GM18873 (cell line): ENCODE measurements at regions not wholly inside any gene's neighbourhood (a gene's known extent, or its start where the extent isn't known, plus 50 kb on each side); places are given as distances from the start of the nearest gene placed in this dataset.

Experiments used
- ATAC-seq: cut with Tn5 transposase; IDR thresholded peaks from one replicate; pipeline ENCODE4 v1.9.1; 2021; ENCODE audit warnings: mild to moderate bottlenecking, moderate library complexity, moderate number of reproducible peaks; ENCODE audit not compliant: unreplicated experiment, low FRiP score

DNA sequence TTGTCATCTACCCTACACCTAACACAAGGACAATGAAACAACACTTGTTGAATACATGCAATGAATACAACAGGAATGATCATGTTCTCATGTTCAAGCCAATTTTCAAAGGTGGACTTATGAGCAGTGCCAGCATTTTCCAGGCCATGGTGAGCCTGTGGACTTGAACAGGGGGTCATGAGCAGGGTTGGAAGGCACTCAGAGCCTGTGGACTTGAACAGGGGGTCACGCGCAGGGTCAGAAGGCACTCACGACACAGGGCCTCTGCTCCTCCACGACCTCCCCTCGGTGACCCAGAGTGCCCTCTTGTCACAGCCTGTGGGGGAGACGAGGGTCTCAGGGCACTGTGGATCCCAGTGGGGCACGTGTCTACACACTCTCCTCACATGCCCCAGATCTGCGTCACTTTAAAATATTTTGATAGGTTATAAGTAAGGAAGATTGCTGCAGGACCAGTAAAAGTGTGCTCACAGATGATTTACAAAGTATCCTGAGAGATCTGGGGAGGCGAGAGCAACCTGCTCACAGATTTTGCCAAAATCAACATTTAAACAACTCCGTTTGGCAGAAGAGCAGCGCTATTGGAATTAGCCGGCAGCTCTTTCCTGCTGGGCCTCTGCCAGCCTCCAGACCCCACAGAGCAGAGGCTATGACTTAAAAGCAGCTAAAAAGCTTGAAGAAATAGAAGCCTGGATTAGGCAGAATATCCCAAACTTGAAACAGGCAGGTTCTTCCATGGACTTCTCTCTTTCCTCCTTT, 121.9 kb downstream of the TMEM18 start:
- ATAC-seq: no peak

DNA sequence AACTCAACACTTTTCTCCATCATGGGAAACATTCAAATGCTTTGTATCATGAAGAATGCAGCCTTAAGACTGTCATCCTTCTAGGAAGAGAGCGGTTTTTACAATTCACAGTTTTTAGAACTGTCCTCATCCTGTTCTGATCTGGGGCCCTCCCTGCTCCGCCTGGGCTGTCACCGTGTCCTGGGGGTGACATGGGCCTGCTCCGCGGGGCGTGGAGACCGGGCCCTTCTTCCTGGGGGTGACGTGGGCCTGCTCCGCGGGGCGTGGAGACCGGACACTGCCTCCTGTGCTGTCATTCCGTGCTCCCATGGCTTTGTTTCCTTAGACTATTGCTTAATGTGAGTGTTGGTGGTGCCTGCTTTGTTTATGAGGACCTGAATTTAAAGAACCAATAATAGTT, 122.8 kb downstream of the TMEM18 start:
- ATAC-seq: no peak

DNA sequence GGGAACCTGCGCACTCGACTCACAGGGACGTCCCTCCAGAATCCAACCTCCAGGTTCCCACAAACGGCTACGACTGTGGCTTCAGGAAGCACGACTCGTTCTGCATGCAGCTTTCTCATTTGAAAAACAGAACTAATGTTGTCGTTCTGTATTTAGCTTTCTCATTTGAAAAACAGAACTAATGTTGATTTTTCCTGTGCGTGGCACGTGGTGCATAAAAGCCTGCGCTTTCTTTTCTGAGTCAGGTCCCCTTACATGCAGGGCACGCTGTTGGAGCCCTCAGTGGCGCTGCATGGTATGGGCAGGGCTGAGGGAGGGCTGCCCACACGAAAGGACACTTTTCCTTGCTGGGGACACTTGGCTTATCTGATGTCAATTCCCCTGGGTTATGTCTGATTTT, 124.3 kb downstream of the TMEM18 start:
- ATAC-seq: no peak

DNA sequence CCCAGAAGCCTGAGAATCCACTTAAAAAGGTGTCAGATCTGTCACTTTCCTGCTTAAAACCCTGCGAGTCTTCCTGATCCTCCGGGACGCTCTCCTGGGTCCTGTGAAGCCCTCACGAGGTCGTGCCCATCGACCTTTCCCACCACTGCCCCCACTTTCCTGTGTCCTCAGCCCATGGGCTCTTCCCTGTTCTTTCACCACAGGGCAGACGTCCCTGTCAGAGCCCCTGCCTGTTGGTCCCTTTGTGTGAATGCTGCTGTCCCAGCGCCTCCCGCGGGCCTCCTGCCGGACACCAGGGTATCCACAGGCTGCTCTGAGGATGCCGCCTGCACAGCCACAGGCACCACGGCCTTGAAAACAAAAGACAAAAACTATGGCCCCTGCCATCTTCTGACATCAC, 125.6 kb downstream of the TMEM18 start:
- ATAC-seq: no peak

DNA sequence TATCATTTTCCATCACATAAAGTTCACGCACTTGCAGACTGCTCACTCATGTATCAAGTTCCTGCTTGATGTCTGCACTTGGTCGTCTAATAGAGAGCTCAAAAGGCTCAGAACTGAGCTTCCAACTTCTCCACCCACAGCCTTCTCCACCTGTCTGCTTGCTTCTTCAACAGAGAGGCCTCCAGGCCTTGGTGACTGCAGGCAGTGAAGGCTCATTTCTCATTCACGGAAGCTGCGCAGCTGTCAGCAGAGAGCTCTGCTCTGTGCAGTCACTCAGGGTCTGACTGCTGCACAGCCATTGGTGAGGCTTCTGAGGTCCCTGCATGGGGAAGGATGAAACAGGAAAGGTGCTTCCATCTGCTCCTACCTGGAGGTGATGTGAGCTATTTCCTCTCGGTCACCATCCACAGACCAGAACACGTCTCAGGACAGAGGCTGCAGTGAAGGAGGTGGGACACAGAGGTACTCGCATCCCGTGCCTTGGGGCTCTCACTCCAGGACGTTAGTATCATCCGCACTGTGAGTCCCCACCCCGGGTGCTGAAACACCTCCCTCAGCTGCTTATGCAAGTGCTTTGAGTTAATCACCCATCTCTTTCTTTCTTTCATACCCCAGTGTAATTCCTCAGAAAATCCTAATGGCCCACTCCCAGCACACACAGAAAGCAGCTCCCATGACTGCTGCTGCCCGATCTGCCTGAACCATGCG, 126.2 kb downstream of the TMEM18 start:
- no peak for ATAC-seq

DNA sequence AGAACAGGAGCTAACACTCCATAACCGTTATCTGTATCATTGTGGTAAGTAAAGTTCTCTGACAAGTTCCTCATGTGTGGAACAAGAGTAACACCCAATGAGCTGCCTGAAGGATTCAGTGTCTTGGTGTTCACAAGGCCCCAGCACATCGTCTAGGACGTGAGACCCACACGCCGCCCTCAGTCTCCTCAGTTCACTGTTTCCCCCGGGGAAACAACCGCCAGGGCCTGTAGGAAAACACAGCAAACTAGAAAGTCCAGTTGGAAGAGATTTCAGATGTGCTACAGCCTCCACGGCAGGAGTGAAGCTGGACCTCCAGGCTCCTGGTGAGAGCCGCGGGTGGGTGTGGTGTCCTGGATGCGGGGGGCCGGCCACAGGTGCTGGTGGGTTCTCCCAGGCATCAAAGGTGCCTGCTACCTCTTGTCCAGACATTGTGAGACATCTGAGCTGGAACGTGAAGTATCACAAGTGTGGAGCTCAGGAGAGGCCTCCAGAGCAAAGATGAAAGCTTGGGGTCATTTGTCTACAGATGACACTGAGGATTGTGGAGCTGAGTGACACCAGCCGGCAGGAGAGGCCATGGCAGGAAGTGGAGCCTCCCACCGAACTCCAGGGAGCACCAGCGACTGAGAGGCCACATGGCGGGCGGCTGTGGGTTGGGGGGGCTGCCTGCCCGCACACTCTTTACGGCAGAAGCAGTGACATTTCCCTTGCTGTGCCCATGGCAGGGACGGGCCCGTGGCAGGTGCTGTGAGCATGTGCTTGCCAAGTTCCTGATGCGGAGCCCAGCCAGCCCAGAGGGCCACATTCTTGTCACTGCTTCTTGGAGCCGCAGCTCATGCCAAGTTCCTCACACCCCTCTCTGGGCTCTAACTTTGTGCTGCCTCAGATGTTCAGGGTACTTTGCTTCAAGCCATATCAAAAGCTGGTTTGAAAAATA, 131.2 kb downstream of the TMEM18 start:
- ATAC-seq: no peak

DNA sequence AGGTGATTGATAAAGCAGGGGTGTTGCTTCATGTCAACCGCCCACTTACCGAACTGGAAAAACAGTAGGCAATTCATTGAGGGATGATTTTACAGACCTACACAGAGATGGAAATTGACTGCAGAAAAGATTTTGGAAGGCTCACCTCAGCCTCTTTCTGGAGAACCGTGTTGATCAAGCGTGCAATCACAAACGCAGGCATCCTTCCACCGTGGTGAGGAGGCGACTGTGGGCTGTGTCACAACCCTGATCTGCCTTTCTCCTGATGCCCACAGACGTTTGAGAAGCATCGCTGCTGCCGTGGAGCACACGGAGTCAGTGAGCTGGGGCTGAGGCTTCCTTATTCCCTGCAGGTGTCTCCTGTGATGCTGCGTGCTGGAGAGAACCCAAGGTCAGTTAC, 132.0 kb downstream of the TMEM18 start:
- no peak for ATAC-seq

DNA sequence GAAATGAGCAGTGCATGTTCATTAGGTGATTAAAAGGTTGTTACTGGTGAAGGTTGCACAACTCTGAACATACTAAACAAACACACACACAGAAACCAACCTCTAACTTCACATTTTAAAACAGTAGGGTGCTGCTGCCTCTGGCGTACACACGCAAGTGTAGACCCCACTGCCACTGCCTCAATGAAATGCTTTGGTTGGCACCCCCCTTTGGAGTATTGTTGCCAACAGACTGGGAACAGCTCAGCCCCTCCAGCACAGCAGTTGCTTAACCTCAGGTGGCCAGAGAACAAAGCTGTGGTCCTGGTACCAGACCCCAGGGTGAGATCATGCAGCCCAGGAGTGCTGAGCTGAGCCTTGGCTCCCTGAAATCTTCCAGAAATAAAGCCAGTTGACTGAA, 138.6 kb downstream of the TMEM18 start:
- no peak for ATAC-seq

DNA sequence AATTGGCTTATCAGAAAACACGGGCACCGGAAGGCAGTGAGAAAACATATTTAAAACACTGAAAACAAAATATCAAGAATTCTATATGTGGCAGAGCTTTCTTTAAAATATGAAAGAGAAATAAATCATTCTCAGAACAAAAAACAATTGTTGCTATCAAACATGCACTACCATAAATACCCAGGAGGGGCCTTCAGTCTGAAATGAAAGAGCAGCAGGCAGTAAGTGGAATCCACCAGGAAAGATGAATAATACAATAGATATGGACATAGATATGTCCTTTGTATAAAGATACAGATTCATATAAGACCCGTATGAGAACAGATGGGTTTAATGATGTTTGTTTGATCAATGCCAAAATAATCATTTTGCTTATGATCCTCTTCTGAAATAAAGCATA, 142.0 kb downstream of the TMEM18 start:
- no peak for ATAC-seq

DNA sequence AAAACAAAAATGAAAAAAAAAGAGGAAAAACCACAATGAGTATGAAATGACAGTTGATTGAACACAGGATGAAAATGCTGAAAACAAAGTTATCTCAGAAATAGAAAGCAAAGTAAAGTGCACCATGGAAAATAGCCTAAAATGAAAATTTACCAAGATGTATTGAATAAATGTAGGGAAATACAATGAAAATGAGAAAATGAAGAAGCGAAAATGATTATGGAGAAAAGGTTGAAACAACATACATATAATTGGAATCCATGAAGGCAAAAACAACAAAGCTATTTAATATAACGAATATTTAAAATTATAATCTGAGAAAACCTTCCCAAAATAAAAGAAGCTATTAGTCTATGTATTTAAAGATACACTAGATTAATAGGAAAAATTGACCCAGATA, 147.4 kb downstream of the TMEM18 start:
- no peak for ATAC-seq

DNA sequence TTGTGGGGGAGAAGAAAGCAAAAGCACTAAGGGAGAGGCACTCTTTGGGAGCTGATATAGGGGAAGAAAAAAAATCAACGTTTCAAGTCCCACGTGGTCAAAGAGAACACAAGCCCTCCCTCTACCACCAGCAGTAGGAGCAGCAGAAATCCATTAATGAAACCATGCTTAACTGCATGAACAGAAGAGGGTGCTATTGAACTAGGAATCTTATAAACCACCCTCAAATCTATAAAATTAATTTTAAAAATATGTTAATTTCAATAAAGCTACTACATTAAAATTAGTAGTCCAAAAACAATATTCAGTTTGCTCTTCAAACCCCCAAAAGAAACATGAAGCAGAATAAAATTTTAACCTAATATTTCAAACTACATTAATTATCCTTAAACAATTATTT, 147.8 kb downstream of the TMEM18 start:
- ATAC-seq: no peak

DNA sequence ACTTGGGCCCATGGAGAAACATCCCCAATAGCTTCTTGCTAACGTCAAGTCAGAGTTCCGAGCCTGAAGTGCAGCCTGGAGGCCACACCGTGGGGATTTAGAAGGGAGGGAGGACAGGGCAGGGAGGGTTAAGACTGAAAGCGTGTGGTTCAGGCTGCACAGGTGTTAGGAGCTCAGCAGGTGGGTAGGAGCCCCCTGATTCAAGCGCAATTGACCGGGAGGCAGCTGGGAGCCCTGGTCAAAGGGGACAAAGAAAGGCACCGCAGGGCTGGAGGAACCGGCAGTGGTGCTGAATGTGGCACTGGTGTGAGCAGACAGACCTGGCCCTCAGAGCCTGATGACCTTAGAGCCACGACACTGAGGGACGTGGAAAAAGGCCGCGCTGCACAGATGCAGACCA, 149.6 kb downstream of the TMEM18 start:
- no peak for ATAC-seq

DNA sequence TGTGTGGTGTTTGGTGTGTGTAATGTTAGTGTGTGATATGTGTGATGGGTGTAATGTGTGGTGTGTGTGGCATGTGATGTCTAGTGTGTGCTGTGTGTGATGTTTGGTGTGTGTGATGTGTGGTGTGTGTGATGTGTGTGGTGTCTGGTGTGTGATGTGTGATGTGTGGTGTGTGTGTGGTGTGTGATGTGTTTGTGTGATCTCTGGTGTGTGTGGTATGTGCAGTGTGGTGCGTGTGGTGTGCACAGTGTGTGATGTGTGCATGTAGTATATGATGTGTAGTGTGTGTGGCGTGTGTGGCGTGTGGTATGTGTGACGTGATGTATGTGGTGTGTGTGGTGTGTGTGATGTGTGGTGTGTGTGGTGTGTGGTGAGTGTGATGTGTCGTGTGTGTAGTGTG, 150.3 kb downstream of the TMEM18 start:
- ATAC-seq: no peak

DNA sequence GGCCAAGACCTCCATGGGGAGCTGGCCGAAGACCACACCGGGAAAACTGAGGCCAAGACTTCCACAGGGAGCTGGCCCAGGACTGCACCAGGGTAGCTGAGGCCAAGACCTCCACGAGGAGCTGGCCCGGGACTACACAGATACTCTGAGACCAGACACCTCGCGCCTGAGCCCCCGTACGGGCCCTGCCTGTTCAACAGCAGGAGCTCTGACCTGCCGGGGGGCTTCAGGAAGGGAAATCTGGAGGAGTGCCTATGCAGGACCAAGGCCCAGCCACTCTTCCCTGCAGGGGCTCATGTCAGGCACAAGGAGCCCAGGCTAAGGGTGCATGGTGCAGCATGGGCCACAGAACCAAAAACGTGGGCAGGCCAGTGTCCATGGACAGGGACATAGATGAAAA, 151.6 kb downstream of the TMEM18 start:
- no peak for ATAC-seq

DNA sequence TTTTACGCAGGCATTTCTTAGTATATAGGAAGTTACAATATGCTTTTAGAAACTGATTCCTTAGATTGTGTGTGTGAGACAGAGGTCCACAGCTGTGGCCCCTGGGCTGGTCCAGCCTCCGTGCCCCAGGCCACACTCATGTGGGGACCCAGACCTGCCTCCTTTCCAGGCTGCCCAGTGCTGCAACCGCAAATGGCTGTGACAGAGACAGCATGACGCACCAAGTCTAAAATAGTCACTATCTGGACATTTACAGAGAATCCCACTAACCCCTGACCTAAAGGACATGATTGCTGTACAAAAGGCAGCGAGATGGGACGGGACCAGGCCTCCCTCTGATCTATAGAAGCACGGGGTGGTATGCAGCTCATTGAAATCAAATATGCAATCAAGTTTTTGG, 152.2 kb downstream of the TMEM18 start:
- no peak for ATAC-seq

DNA sequence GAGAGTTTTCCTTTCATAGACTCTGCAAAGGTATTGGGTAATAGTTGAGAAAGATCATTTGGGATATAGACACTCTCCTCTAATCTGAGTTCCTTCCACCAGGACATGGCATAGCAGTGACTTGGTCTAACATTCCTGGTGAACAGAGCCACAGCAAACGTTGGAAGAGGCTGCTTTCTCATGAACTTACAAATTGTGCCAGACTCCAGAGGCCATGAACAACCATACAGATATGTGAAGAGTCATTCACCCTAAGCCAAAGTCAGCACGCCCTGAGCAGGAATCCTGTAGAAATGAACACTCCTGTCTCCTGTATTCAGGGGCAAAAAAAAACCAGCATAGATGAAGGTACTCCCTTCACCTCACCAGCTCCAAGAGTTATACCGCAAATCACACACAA, 152.8 kb downstream of the TMEM18 start:
- ATAC-seq: no peak

DNA sequence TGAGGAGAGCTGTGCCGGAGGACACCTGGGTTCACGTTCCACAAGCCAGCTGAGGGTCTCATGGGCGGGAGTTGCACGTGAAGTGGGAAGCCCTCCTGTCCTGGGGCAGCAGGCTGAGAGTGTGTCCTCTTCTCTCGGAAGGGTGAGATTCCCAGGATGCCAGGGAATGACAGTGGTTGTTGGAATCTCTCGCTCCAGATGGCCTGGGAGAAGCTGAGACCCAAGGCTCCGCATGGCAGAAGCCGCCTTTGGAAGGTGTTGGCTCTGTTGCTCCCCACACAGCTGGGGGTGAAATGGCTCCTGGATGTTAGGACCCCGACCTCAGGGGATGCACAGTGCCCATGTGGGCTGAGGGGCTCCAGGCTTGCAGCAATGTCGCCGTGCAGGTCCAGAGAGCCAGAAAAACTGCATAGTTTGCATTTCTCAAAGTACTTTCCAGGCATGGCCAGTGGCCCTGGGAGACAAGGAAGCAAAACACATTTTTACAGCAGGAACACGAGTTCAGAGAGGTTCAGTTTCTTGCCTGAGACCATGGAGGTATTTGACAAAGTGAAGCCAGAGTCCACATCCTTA, 153.4 kb downstream of the TMEM18 start:
- ATAC-seq: no peak

DNA sequence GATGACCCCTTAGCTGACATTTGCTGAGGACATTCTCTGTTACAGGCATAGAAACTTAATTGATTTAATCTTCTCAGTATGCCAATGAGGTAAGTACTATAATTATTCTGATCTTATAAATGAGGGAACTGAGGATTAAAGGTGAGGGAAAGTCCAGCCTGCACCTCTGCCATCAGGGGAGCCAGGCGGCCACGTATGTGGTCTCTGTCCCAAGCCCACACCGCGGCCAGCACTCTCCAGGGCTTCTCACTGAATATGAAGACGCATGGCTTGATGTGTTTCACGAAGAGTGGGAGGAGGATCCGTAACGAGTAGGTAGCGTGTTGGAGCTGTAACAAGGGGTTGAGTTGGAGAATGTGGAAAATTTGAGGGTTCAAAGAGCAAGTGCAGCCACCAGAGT, 154.4 kb downstream of the TMEM18 start:
- no peak for ATAC-seq

DNA sequence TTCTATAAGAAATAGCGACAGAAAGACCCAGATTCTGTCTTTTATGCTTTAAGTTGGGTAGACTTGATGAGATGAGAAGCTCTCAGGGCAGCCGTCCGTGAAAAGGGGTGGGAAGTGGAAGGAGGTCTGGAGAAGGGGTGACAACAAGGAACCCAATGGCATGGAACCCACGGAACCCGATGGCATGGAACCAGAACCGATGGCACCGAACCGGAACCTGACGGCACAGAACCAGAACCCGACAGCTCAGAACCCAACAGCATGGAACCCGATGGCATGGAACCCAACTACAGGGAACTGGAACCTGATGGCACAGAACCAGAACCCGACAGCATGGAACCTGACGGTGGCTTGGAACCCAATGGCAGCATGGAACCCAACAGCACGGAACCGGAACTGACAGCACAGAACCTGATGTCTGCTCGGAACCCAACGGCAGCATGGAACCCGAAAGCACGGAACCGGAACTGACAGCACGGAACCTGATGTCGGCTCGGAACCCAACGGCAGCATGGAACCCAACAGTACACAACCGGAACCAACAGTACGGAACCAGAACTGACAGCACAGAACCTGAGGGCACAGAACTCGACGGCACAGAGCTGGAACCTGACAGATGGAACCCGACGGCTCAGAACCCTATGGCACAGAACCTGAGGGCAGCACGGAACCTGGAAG, 155.2 kb downstream of the TMEM18 start:
- ATAC-seq: no peak

DNA sequence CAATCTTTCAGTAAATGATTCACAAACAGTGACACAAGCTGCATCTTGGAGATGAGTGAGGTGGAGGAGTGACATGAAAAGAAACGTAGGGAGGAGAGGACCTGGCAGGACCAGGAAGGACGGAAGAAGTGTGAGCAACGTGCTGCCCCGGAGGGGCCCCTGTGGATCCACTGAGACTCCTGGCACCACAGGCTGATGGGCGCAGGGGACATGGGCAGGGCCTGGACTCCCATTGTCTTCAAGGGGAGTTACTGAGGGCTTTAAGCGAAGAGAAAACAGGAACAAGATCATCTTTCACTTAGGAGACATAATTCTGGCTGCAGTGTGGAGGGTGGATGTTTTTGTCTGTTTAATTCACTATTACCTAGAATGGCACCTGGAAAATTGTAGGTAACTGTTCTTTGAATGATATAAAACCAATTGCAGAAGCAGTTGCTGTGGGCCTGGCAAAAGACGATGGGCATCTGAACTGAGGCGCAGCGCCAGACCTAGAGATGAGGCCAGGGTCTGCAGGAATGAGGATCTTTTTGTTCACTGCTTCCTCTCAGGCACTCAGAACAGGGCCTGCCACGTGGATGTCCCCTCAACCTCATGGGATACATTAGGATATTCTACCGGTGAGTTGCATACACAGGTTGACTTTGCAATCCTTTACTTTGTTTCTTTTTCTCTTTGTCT, 156.4 kb downstream of the TMEM18 start:
- no peak for ATAC-seq
